Ishikawa (cell line): ENCODE measurements at regions not wholly inside any gene's neighbourhood (a gene's known extent, or its start where the extent isn't known, plus 50 kb on each side); places are given as distances from the start of the nearest gene placed in this dataset.

ENCODE experiments used
- CEBPB ChIP-seq: IDR thresholded peaks from 2 replicates; pipeline ENCODE4 v1.6.1; 2012
- CREB1 ChIP-seq: IDR thresholded peaks from 2 replicates; pipeline ENCODE4 v1.6.1; 2012; ENCODE audit warnings: low read depth
- EGR1 ChIP-seq: IDR thresholded peaks from 2 replicates; pipeline ENCODE4 v1.6.1; 2012
- EP300 ChIP-seq: IDR thresholded peaks from 2 replicates; pipeline ENCODE4 v1.6.1; 2012; ENCODE audit warnings: borderline replicate concordance
- FOXM1 ChIP-seq: IDR thresholded peaks from 2 replicates; pipeline ENCODE4 v1.6.1; 2012; ENCODE audit warnings: low read depth, borderline replicate concordance
- NFIC ChIP-seq: IDR thresholded peaks from 2 replicates; pipeline ENCODE4 v1.6.1; 2012
- RAD21 ChIP-seq: IDR thresholded peaks from 2 replicates; pipeline ENCODE4 v1.6.1; 2012; ENCODE audit warnings: low read depth
- TAF1 ChIP-seq: IDR thresholded peaks from 2 replicates; pipeline ENCODE4 v1.6.1; 2012; ENCODE audit warnings: low read depth, mild to moderate bottlenecking
- TCF12 ChIP-seq: IDR thresholded peaks from 2 replicates; pipeline ENCODE4 v1.6.1; 2012; ENCODE audit warnings: low read depth
- TEAD4 ChIP-seq: IDR thresholded peaks from 2 replicates; pipeline ENCODE4 v1.6.1; 2012
- USF1 ChIP-seq: IDR thresholded peaks from 2 replicates; pipeline ENCODE4 v1.6.1; 2012
- YY1 ChIP-seq: IDR thresholded peaks from 2 replicates; pipeline ENCODE4 v1.6.1; 2012; ENCODE audit warnings: low read depth
- ZBTB7A ChIP-seq: IDR thresholded peaks from 2 replicates; pipeline ENCODE4 v1.6.1; 2012; ENCODE audit warnings: low read depth
- TF ChIP-seq, protein P1 (sequence below): IDR thresholded peaks from 2 replicates; pipeline ENCODE4 v1.6.1; 2012; ENCODE audit warnings: low read depth, mild to moderate bottlenecking
- TF ChIP-seq, protein P2 (sequence below): IDR thresholded peaks from 2 replicates; pipeline ENCODE4 v1.6.1; 2012

DNA sequence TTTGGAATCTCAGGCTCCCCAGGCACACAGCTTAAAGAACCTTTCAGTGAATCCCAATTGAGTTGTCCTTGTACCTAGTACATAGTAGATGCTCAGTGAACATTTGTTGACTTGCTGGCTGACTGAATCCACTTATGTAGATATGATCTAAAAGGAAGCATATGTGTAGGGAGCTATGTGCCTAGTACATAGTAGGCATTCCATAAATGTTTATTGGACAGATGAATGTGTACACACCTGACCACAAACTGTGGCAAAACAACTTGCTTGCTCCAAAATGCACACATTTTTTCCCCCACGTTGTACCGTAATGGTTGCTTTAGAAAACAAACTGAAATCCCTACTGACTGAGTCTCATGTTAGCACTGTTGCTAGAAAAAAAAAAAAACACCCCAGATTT, 80.2 kb upstream of the IL12B start:
- no peak for TF ChIP-seq TAF1
- TF ChIP-seq TCF12 = no peak
- no peak for TF ChIP-seq YY1
- no peak for TF ChIP-seq EP300
- TF ChIP-seq ZBTB7A = no peak
- no peak for TF ChIP-seq NFIC
- TF ChIP-seq CREB1 = no peak
- TF ChIP-seq USF1 = no peak
- TF ChIP-seq, protein P1, sequence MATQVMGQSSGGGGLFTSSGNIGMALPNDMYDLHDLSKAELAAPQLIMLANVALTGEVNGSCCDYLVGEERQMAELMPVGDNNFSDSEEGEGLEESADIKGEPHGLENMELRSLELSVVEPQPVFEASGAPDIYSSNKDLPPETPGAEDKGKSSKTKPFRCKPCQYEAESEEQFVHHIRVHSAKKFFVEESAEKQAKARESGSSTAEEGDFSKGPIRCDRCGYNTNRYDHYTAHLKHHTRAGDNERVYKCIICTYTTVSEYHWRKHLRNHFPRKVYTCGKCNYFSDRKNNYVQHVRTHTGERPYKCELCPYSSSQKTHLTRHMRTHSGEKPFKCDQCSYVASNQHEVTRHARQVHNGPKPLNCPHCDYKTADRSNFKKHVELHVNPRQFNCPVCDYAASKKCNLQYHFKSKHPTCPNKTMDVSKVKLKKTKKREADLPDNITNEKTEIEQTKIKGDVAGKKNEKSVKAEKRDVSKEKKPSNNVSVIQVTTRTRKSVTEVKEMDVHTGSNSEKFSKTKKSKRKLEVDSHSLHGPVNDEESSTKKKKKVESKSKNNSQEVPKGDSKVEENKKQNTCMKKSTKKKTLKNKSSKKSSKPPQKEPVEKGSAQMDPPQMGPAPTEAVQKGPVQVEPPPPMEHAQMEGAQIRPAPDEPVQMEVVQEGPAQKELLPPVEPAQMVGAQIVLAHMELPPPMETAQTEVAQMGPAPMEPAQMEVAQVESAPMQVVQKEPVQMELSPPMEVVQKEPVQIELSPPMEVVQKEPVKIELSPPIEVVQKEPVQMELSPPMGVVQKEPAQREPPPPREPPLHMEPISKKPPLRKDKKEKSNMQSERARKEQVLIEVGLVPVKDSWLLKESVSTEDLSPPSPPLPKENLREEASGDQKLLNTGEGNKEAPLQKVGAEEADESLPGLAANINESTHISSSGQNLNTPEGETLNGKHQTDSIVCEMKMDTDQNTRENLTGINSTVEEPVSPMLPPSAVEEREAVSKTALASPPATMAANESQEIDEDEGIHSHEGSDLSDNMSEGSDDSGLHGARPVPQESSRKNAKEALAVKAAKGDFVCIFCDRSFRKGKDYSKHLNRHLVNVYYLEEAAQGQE = no peak
- no peak for TF ChIP-seq TEAD4
- TF ChIP-seq, protein P2, sequence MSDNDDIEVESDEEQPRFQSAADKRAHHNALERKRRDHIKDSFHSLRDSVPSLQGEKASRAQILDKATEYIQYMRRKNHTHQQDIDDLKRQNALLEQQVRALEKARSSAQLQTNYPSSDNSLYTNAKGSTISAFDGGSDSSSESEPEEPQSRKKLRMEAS = no peak
- no peak for TF ChIP-seq FOXM1
- TF ChIP-seq RAD21 = no peak
- TF ChIP-seq EGR1 = no peak
- TF ChIP-seq CEBPB = no peak

DNA sequence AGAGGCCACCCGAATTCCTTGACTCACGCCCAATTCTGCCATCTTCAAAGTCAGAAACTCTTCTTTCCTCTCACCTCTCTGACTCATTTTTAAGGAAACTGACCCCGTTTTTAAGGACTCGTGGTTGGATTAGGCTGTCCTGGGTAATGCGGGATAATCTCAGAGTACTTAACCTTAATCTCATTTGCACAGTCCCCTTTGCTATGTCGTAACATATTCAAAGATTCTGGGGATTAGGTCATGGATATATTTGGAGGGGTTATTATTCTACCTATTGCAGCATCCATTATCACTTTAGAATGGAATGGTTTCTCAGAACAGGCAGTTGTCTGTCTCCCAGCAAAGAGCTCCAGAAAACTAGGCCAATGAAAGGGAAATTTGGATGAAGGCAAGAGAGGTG, 80.8 kb upstream of the IL12B start:
- TF ChIP-seq, protein P1 = no peak
- TF ChIP-seq FOXM1 = no peak
- no peak for TF ChIP-seq EP300
- TF ChIP-seq TEAD4 = no peak
- no peak for TF ChIP-seq ZBTB7A
- TF ChIP-seq TAF1 = no peak
- TF ChIP-seq USF1 = no peak
- TF ChIP-seq EGR1 = no peak
- TF ChIP-seq YY1 = no peak
- TF ChIP-seq, protein P2 = no peak
- no peak for TF ChIP-seq CEBPB
- no peak for TF ChIP-seq CREB1
- TF ChIP-seq TCF12 = no peak
- TF ChIP-seq RAD21 = no peak
- TF ChIP-seq NFIC = no peak

GRCh38 chr5:159412284-159413046, 82.2 kb upstream of the IL12B start:
- no peak for TF ChIP-seq ZBTB7A
- TF ChIP-seq, protein P2 = no peak
- TF ChIP-seq TCF12 = no peak
- TF ChIP-seq USF1 = no peak
- TF ChIP-seq EGR1 = no peak
- TF ChIP-seq, protein P1 = no peak
- TF ChIP-seq TAF1 = no peak
- no peak for TF ChIP-seq CREB1

DNA sequence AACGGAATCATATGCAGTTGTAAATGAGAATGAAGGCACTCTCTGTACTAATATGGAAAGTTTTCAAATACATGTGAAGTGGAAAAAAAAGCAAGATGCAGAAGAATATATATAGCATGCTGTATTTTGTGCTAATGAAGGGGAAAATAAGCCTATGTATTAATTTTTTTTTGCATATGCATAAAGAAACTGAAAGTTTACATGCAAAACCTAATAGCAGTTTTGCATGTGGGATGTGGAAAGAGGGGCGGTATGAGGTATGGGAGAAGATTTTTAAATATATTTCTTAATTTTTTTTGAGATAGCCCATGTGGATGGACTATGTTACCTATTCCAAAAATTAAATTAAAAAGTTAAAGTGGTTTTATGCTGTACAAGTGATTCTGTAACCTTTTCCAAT, 83.7 kb upstream of the IL12B start:
- TF ChIP-seq YY1 (no peak), ZBTB7A (no peak), NFIC (no peak), RAD21 (no peak), USF1 (no peak), TCF12 (no peak), TAF1 (no peak), CEBPB (no peak), FOXM1 (no peak), EP300 (no peak), TEAD4 (no peak), CREB1 (no peak), EGR1 (no peak)
- TF ChIP-seq, protein P2 = no peak
- TF ChIP-seq, protein P1 = no peak
